ENCODE measurements at regions not wholly inside any gene's neighbourhood (a gene's known extent, or its start where the extent isn't known, plus 50 kb on each side); places are given as distances from the start of the nearest gene placed in this dataset.

DNA sequence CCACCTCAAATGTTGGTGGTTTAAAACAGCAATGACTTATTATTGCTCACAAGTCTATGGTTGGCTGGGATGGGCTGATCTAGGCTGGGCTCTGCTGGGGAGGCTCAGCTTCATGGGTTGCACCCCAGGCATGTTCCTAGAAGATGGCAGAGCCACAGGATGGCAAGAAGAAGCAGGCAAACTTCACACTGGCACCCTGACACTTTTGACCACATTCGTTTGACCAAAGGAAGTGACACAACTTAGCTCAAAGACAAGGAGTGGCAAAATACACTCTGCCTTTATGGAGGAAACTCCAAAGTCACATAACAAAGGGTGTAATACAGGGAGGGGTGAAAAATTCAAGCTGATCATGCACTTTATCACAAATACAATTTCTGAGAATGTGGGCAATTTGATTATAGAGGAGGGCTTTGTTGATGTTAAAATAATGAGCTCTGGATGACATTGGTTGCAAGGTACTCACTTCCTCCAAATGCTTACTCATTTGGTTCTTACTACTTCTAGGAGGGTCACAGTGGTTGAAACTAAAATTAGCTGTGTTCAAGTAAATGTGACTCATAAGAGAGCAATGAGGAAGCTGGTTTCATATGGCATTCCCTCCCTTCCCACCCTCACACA, 249.2 kb upstream of the RPS6KA3 start:
- no peaks in the 10 kb centered on the region for H3K36me3 ChIP-seq
- no peak overlapping the region for H3K4me3 ChIP-seq
- TF ChIP-seq POLR2A (IDR thresholded peaks at IDR 0.05) (no peak), CTCF (IDR thresholded peaks at IDR 0.05) (no peak)
- H3K9me3 ChIP-seq: no peaks in the 10 kb centered on the region
- peaks cover 0 to 7% (median 0%) of the 10 kb centered on the region in 9 donors for H3K27me3 ChIP-seq
- intact Hi-C loops (cut with DNase I): no loop called here
- H3K4me1 ChIP-seq: peaks cover 0 to 13% (median 0%) of the 10 kb centered on the region in 12 donors
- peak in 3 of 4 donors; percentile 45 to 78 (median 73) for ATAC-seq
- no peak for DNase-seq
- H3K27ac ChIP-seq: peak overlapping the region in 1 of 12 donors; percentile 11
- WGBS, 4 donors: 25 to 52% (median 43%) methylated on average over 1 of the region's 1 CpG

- Histone ChIP-seq H3K4me1 (peaks cover 0 to 13% (median 0%) of the 10 kb centered on the region in 12 donors), H3K27me3 (peaks cover 0 to 7% (median 0%) of the 10 kb centered on the region in 9 donors), H3K4me3 (no peak overlapping the region), H3K9me3 (no peaks in the 10 kb centered on the region), H3K36me3 (no peaks in the 10 kb centered on the region), H3K27ac (no peak overlapping the region)
- TF ChIP-seq POLR2A (IDR thresholded peaks at IDR 0.05) (no peak), CTCF (IDR thresholded peaks at IDR 0.05) (no peak)
- 46 to 58% (median 50%) methylated on average over 1 of the region's 1 CpG for WGBS, 4 donors
- DNase-seq: no peak
- intact Hi-C loops (cut with DNase I): no loop called here
- no peak for ATAC-seq
Measured at GRCh38 chrX:20514358-20514757, 247.6 kb upstream of the RPS6KA3 start.

GRCh38 chrX:20513185-20513584, 246.5 kb upstream of the RPS6KA3 start:
- no peak for TF ChIP-seq POLR2A (IDR thresholded peaks at IDR 0.05)
- TF ChIP-seq CTCF (IDR thresholded peaks at IDR 0.05): no peak
- H3K27ac ChIP-seq: no peak overlapping the region
- H3K27me3 ChIP-seq: peaks cover 0 to 3% (median 0%) of the 10 kb centered on the region in 9 donors
- intact Hi-C loops (cut with DNase I): no loop called here
- DNase-seq: no peak
- H3K36me3 ChIP-seq: no peaks in the 10 kb centered on the region
- no peak overlapping the region for H3K4me3 ChIP-seq
- ATAC-seq: no peak
- H3K4me1 ChIP-seq: peaks cover 0 to 13% (median 0%) of the 10 kb centered on the region in 12 donors
- WGBS, 4 donors: 51 to 71% (median 62%) methylated on average over 3 of the region's 3 CpGs
- H3K9me3 ChIP-seq: no peaks in the 10 kb centered on the region

DNA sequence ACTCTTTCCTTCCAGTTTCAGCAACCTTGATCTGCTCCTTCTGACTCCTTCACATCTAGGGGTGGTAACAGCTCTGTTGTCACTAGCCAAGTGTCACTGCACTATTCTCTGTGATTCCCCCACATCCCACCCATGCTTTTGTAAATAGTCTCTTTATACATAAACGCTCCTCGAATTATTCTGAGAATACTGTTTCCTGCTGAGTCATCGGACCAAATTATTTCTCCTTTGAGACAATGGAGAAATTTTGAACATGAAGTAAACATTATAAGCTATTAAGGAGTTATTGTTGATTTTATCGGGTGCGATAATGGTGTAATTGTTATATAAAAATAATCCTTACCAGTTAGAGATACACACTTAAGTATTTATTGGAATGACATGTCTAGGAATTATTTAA, 245.1 kb upstream of the RPS6KA3 start:
- peaks cover 0 to 3% (median 0%) of the 10 kb centered on the region in 9 donors for H3K27me3 ChIP-seq
- no peaks in the 10 kb centered on the region for H3K36me3 ChIP-seq
- intact Hi-C loops (cut with DNase I): no loop called here
- peaks cover 0 to 13% (median 0%) of the 10 kb centered on the region in 12 donors for H3K4me1 ChIP-seq
- H3K9me3 ChIP-seq: no peaks in the 10 kb centered on the region
- TF ChIP-seq POLR2A (IDR thresholded peaks at IDR 0.05) (no peak), CTCF (IDR thresholded peaks at IDR 0.05) (no peak)
- ATAC-seq (no peak), DNase-seq (no peak)
- WGBS, 4 donors: 66 to 75% (median 72%) methylated on average over 5 of the region's 5 CpGs
- no peak overlapping the region for H3K27ac ChIP-seq
- no peak overlapping the region for H3K4me3 ChIP-seq
